PC-9 (cell line): ENCODE measurements at regions not wholly inside any gene's neighbourhood (a gene's known extent, or its start where the extent isn't known, plus 50 kb on each side); places are given as distances from the start of the nearest gene placed in this dataset.

Experiments used
- BruUV-seq: library from RNA; stranded (reverse); fragments of 400-500 nt; replicated peaks from 2 replicates; lab custom pipeline; 2021; lab: Mats Ljungman, UMichigan
- CTCF ChIA-PET: fragments of 300-600 bp; sonication (Branson Sonifier 250); formaldehyde crosslinking; loops from one replicate; lab custom pipeline; 2022; ENCODE audit warnings: antibody characterized with exemption; lab: Charles Lee
- POLR2A ChIA-PET: fragments of 300-600 bp; sonication (Branson Sonifier 250); formaldehyde crosslinking; loops from one replicate; lab custom pipeline; 2022; ENCODE audit warnings: antibody characterized with exemption; ENCODE audit not compliant: unreplicated experiment; lab: Charles Lee
- DNase-seq, 2 experiments: peaks; one replicate each; pipeline versions ENCODE4 v3.0.0 to v3.0.0-alpha.2; 2015 to 2022; ENCODE audit warnings: mixed read lengths in 1 of 2
- H2AFZ ChIP-seq: fragments of 200-600 bp; sonication (generic); 2 replicates; pipeline ENCODE4 v1.8.1; 2017; ENCODE audit warnings: antibody characterized with exemption
- H3F3A ChIP-seq: fragments of 200-600 bp; sonication (generic); 2 replicates; pipeline ENCODE4 v1.8.1; 2017; ENCODE audit warnings: antibody characterized with exemption, mild to moderate bottlenecking, low read depth; ENCODE audit not compliant: insufficient read depth
- H3K27ac ChIP-seq: fragments of 200-600 bp; sonication (generic); 2 replicates; pipeline ENCODE4 v1.6.1; 2016; ENCODE audit warnings: mixed run types
- H3K27me3 ChIP-seq: fragments of 200-600 bp; sonication (generic); 2 replicates; pipeline ENCODE4 v1.6.1; 2016; ENCODE audit warnings: low read depth, mixed run types; ENCODE audit not compliant: insufficient read depth
- H3K36me3 ChIP-seq: fragments of 200-600 bp; sonication (generic); 2 replicates; pipeline ENCODE4 v1.6.1; 2016; ENCODE audit warnings: low read depth, mixed run types
- H3K4me1 ChIP-seq: fragments of 200-600 bp; sonication (generic); replicated peaks from 2 replicates; pipeline ENCODE4 v1.6.1; 2016; ENCODE audit warnings: mixed run types; ENCODE audit not compliant: insufficient read depth
- H3K4me2 ChIP-seq: fragments of 200-600 bp; sonication (generic); 2 replicates; pipeline ENCODE4 v1.6.1; 2017; ENCODE audit warnings: mixed run types
- H3K4me3 ChIP-seq: fragments of 200-600 bp; sonication (generic); 2 replicates; pipeline ENCODE4 v1.6.1; 2016; ENCODE audit warnings: mixed run types
- H3K79me2 ChIP-seq: fragments of 200-600 bp; sonication (generic); 2 replicates; pipeline ENCODE4 v1.6.1; 2017; ENCODE audit warnings: low read depth, mixed run types
- H3K9me2 ChIP-seq: fragments of 200-600 bp; sonication (generic); 2 replicates; pipeline ENCODE4 v1.8.1; 2017; ENCODE audit warnings: mild to moderate bottlenecking; ENCODE audit not compliant: insufficient read depth
- H3K9me3 ChIP-seq: fragments of 200-600 bp; sonication (generic); 2 replicates; pipeline ENCODE4 v1.8.1; 2016; ENCODE audit warnings: low read depth; ENCODE audit not compliant: insufficient read depth
- H4K20me1 ChIP-seq: fragments of 200-600 bp; sonication (generic); 2 replicates; pipeline ENCODE4 v1.8.1; 2017; ENCODE audit not compliant: insufficient read depth
- CTCF ChIP-seq: fragments of 200-600 bp; sonication (generic); conservative IDR thresholded peaks from 2 replicates; pipeline ENCODE4 v1.6.1; 2017; ENCODE audit warnings: mixed run types, antibody characterized with exemption, mild to moderate bottlenecking, moderate library complexity
- EZH2 ChIP-seq: fragments of 200-600 bp; sonication (generic); IDR thresholded peaks from 2 replicates; pipeline ENCODE4 v1.8.0; 2017; ENCODE audit warnings: antibody characterized with exemption, low read depth
- intact Hi-C: fragments of 100-400 bp; cut with micrococcal nuclease; formaldehyde crosslinking; loops from one replicate; pipeline ENCODE4 v1.10.0; 2022; ENCODE audit not compliant: unreplicated experiment

- POLR2A ChIA-PET, result no interaction called here
- Histone ChIP-seq H3K4me3 (no peak overlapping the region), H2AFZ (no peak overlapping the region), H3K27ac (no peak overlapping the region), H3F3A (no peaks in the 10 kb centered on the region), H3K9me3 (no peaks in the 10 kb centered on the region), H3K9me2 (no peaks in the 10 kb centered on the region), H3K79me2 (no peaks in the 10 kb centered on the region), H3K36me3 (no peaks in the 10 kb centered on the region), H4K20me1 (no peaks in the 10 kb centered on the region), H3K4me2 (no peak overlapping the region), H3K4me1 (no peaks in the 10 kb centered on the region), H3K27me3 (0 out of 2 replicates have a peak, but pooled peaks cover 8% of the 10 kb centered on the region)
- no peak for DNase-seq
- TF ChIP-seq EZH2 (no peak), CTCF (no peak)
- BruUV-seq, result no TSS peak
- CTCF ChIA-PET, result no interaction called here
- intact Hi-C loops, result no loop called here
These were observed 980.6 kb downstream of the VRK1 start for GRCh38 chr14:97777622-97778355.

GRCh38 chr14:97779140-97779539 is 982.0 kb downstream of the VRK1 start:
- Histone ChIP-seq H3K9me3 (no peaks in the 10 kb centered on the region), H3K9me2 (no peaks in the 10 kb centered on the region), H3K4me1 (no peaks in the 10 kb centered on the region), H3K27ac (no peak overlapping the region), H4K20me1 (no peaks in the 10 kb centered on the region), H3K79me2 (no peaks in the 10 kb centered on the region), H3F3A (no peaks in the 10 kb centered on the region), H3K4me3 (no peak overlapping the region), H3K4me2 (no peak overlapping the region), H2AFZ (no peak overlapping the region), H3K36me3 (no peaks in the 10 kb centered on the region), H3K27me3 (0 out of 2 replicates have a peak, but pooled peaks cover 8% of the 10 kb centered on the region)
- BruUV-seq, result no TSS peak
- intact Hi-C loops, result no loop called here
- POLR2A ChIA-PET, result no interaction called here
- CTCF ChIA-PET, result no interaction called here
- TF ChIP-seq EZH2, result no peak
- no peak for TF ChIP-seq CTCF
- no peak for DNase-seq

- DNase-seq, result no peak
These were observed 983.6 kb downstream of the VRK1 start for GRCh38 chr14:97780804-97781203.

More at GRCh38 chr14:97780804-97781203, 983.6 kb downstream of the VRK1 start:
- Histone ChIP-seq H3F3A (no peaks in the 10 kb centered on the region), H2AFZ (no peak overlapping the region), H4K20me1 (no peaks in the 10 kb centered on the region), H3K9me3 (no peaks in the 10 kb centered on the region), H3K4me1 (no peaks in the 10 kb centered on the region), H3K27me3 (0 out of 2 replicates have a peak, but pooled peaks cover 8% of the 10 kb centered on the region), H3K4me2 (no peak overlapping the region), H3K36me3 (no peaks in the 10 kb centered on the region), H3K9me2 (no peaks in the 10 kb centered on the region), H3K79me2 (no peaks in the 10 kb centered on the region), H3K4me3 (no peak overlapping the region), H3K27ac (no peak overlapping the region)
- TF ChIP-seq EZH2 (no peak), CTCF (no peak)
- intact Hi-C loops, result no loop called here
- no TSS peak for BruUV-seq
- POLR2A ChIA-PET, result no interaction called here
- CTCF ChIA-PET, result no interaction called here
